HG03520 (cell line): ENCODE measurements at regions not wholly inside any gene's neighbourhood (a gene's known extent, or its start where the extent isn't known, plus 50 kb on each side); places are given as distances from the start of the nearest gene placed in this dataset.

Experiments used
- ATAC-seq: cut with Tn5 transposase; IDR thresholded peaks from one replicate; pipeline ENCODE4 v1.9.1; 2021; ENCODE audit warnings: mild to moderate bottlenecking, moderate library complexity; ENCODE audit not compliant: unreplicated experiment

GRCh38 chr7:85614684-85615083 is 427.8 kb upstream of the SEMA3D start:
- no peak for ATAC-seq

- no peak for ATAC-seq
Measured at GRCh38 chr7:85612514-85612913, 425.7 kb upstream of the SEMA3D start.

GRCh38 chr7:85608804-85609203 is 421.9 kb upstream of the SEMA3D start:
- no peak for ATAC-seq

- ATAC-seq, result no peak
Measured at GRCh38 chr7:85602196-85602595, 415.3 kb upstream of the SEMA3D start.

GRCh38 chr7:85600395-85600794 is 413.5 kb upstream of the SEMA3D start:
- no peak for ATAC-seq

GRCh38 chr7:85596827-85597226 is 410.0 kb upstream of the SEMA3D start:
- no peak for ATAC-seq

- ATAC-seq, result no peak
Measured at GRCh38 chr7:85595750-85596178, 408.9 kb upstream of the SEMA3D start.

GRCh38 chr7:85593355-85593754 is 406.5 kb upstream of the SEMA3D start:
- no peak for ATAC-seq

GRCh38 chr7:85587785-85588184 is 400.9 kb upstream of the SEMA3D start:
- no peak for ATAC-seq

GRCh38 chr7:85586091-85586490 is 399.2 kb upstream of the SEMA3D start:
- ATAC-seq, result no peak

- no peak for ATAC-seq
Measured at GRCh38 chr7:85583131-85583953, 396.5 kb upstream of the SEMA3D start.

- ATAC-seq, result no peak
Measured at GRCh38 chr7:85573844-85574243, 387.0 kb upstream of the SEMA3D start.

- no peak for ATAC-seq
Measured at GRCh38 chr7:85573346-85573745, 386.5 kb upstream of the SEMA3D start.

GRCh38 chr7:85570898-85571297 is 384.0 kb upstream of the SEMA3D start:
- ATAC-seq, result no peak

- ATAC-seq, result peak; percentile 78
Measured at GRCh38 chr7:85567983-85568382, 381.1 kb upstream of the SEMA3D start.

GRCh38 chr7:85566095-85566794 is 379.4 kb upstream of the SEMA3D start:
- no peak for ATAC-seq

- ATAC-seq, result no peak
Measured at GRCh38 chr7:85565276-85565675, 378.4 kb upstream of the SEMA3D start.

GRCh38 chr7:85564861-85565260 is 378.0 kb upstream of the SEMA3D start:
- no peak for ATAC-seq

- ATAC-seq, result no peak
Measured at GRCh38 chr7:85561706-85562105, 374.9 kb upstream of the SEMA3D start.

GRCh38 chr7:85554236-85555178 is 367.7 kb upstream of the SEMA3D start:
- ATAC-seq, result peak; percentile 74
